Keratinocyte (primary cell): ENCODE measurements at regions not wholly inside any gene's neighbourhood (a gene's known extent, or its start where the extent isn't known, plus 50 kb on each side); places are given as distances from the start of the nearest gene placed in this dataset.

ENCODE experiments used
- DNase-seq: peaks from one replicate; pipeline ENCODE4 v3.0.0-alpha.2; 2011; ENCODE audit warnings: low read depth, missing footprints, low spot score
- FAIRE-seq: peaks from 2 replicates; lab custom pipeline; 2011; peaks lifted over from hg19 to GRCh38; lab: Jason Lieb, UNC
- H2AFZ ChIP-seq: 2 replicates; pipeline ENCODE4 v1.6.0; 2012; ENCODE audit warnings: low read length, control low read depth, inconsistent platforms; ENCODE audit not compliant: control insufficient read depth
- H3K27ac ChIP-seq: 2 replicates; pipeline ENCODE4 v1.5.1; 2011; ENCODE audit warnings: low read length; ENCODE audit not compliant: control insufficient read depth, insufficient read depth
- H3K27me3 ChIP-seq: 3 replicates; pipeline ENCODE4 v1.6.0; 2011; ENCODE audit warnings: low read length; ENCODE audit not compliant: control insufficient read depth, insufficient read depth; ENCODE audit errors: extremely low read depth
- H3K36me3 ChIP-seq, 2 experiments: 2 replicates in 1 of 2; 3 replicates in 1 of 2; pipeline ENCODE4 v1.5.1; 2011; ENCODE audit warnings: low read length in 2 of 2, mild to moderate bottlenecking in 1 of 2; ENCODE audit not compliant: control insufficient read depth in 2 of 2, insufficient read depth in 2 of 2; ENCODE audit errors: extremely low read depth in 1 of 2
- H3K4me1 ChIP-seq: 3 replicates; pipeline ENCODE4 v1.5.1; 2011; ENCODE audit warnings: low read length; ENCODE audit not compliant: control insufficient read depth, insufficient read depth; ENCODE audit errors: extremely low read depth
- H3K4me2 ChIP-seq: 3 replicates; pipeline ENCODE4 v1.6.0; 2011; ENCODE audit warnings: low read depth, low read length; ENCODE audit not compliant: control insufficient read depth, insufficient read depth; ENCODE audit errors: extremely low read depth
- H3K4me3 ChIP-seq, 3 experiments: fragments of 200-600 bp in 1 of 3; sonication (generic) in 1 of 3; 2 replicates in 2 of 3; 3 replicates in 1 of 3; pipeline ENCODE4 v1.5.1; 2011 to 2016; ENCODE audit warnings: low read length in 3 of 3, mild to moderate bottlenecking in 3 of 3, control low read depth in 2 of 3, inconsistent platforms in 1 of 3, low read depth in 1 of 3, mixed read lengths in 1 of 3, mixed run types in 1 of 3, moderate library complexity in 1 of 3; ENCODE audit not compliant: control insufficient read depth in 2 of 3, insufficient read depth in 2 of 3; ENCODE audit errors: extremely low read depth in 1 of 3
- H3K79me2 ChIP-seq: 2 replicates; pipeline ENCODE4 v1.6.0; 2012; ENCODE audit warnings: low read length; ENCODE audit not compliant: control insufficient read depth, insufficient read depth
- H3K9ac ChIP-seq: 3 replicates; pipeline ENCODE4 v1.6.0; 2011; ENCODE audit warnings: low read length; ENCODE audit not compliant: control insufficient read depth, insufficient read depth; ENCODE audit errors: extremely low read depth
- H3K9me1 ChIP-seq: 3 replicates; pipeline ENCODE4 v1.6.0; 2011; ENCODE audit warnings: low read length; ENCODE audit not compliant: control insufficient read depth, insufficient read depth; ENCODE audit errors: extremely low read depth
- H3K9me3 ChIP-seq: 2 replicates; pipeline ENCODE4 v1.5.1; 2012; ENCODE audit warnings: low read depth, low read length; ENCODE audit not compliant: control insufficient read depth
- H4K20me1 ChIP-seq: 3 replicates; pipeline ENCODE4 v1.6.0; 2011; ENCODE audit warnings: low read length; ENCODE audit not compliant: control insufficient read depth, insufficient read depth; ENCODE audit errors: extremely low read depth
- CTCF ChIP-seq, 3 experiments: IDR thresholded peaks in 1 of 3; conservative IDR thresholded peaks in 1 of 3; optimal IDR thresholded peaks in 1 of 3; 2 replicates in 2 of 3; 3 replicates in 1 of 3; pipeline versions ENCODE3 to v1.5.1; 2011; ENCODE audit warnings: low read length in 3 of 3, mild to moderate bottlenecking in 3 of 3, moderate library complexity in 2 of 3, control low read depth in 1 of 3, inconsistent platforms in 1 of 3; ENCODE audit not compliant: insufficient read depth in 2 of 3; ENCODE audit errors: extremely low read depth in 1 of 3
- EZH2 ChIP-seq: IDR thresholded peaks from one replicate; pipeline ENCODE4 v1.6.1; 2012; ENCODE audit warnings: inconsistent platforms, mild to moderate bottlenecking, low read length, moderate library complexity
- dilution Hi-C: fragments of 300-500 bp; cut with MboI; formaldehyde crosslinking; loops from one replicate; pipeline ENCODE4 v1.7.0; 2020; ENCODE audit warnings: low sequenced_read_pairs; ENCODE audit not compliant: extremely low pct_ligation_motif_present

- TF ChIP-seq CTCF (optimal IDR thresholded peaks at IDR 0.05 in 1 of 3, IDR thresholded peaks at IDR 0.05 in 1 of 3, conservative IDR thresholded peaks at IDR 0.05 in 1 of 3; ENCODE audit: extremely low read depth in 1 of 3, insufficient read depth in 2 of 3, low read length in 3 of 3) (no peak), EZH2 (no peak)
- H3K9ac ChIP-seq, result no peak overlapping the region
- H4K20me1 ChIP-seq, result no peaks in the 10 kb centered on the region
- no peaks in the 10 kb centered on the region for H3K27me3 ChIP-seq
- dilution Hi-C loops, result no loop called here
- H3K79me2 ChIP-seq, result no peaks in the 10 kb centered on the region
- no peak for FAIRE-seq
- no peaks in the 10 kb centered on the region for H3K9me3 ChIP-seq
- H3K36me3 ChIP-seq, result no peaks in the 10 kb centered on the region
- no peak for DNase-seq
- no peaks in the 10 kb centered on the region for H3K9me1 ChIP-seq
- H3K4me3 ChIP-seq, result no peak overlapping the region
- no peak overlapping the region for H3K4me2 ChIP-seq
- no peak overlapping the region for H3K27ac ChIP-seq
- H2AFZ ChIP-seq, result no peak overlapping the region
- no peaks in the 10 kb centered on the region for H3K4me1 ChIP-seq
Observed at GRCh38 chr4:135319685-135320084, 1118.1 kb upstream of the PABPC4L start.

GRCh38 chr4:135316266-135316779 lies 1114.7 kb upstream of the PABPC4L start:
- Histone ChIP-seq H3K27ac (no peak overlapping the region), H3K4me3 (no peak overlapping the region)
- dilution Hi-C loops, result no loop called here

More at GRCh38 chr4:135316266-135316779, 1114.7 kb upstream of the PABPC4L start:
- Histone ChIP-seq H3K4me2 (no peak overlapping the region), H2AFZ (no peak overlapping the region), H3K9me3 (no peaks in the 10 kb centered on the region), H3K4me1 (no peaks in the 10 kb centered on the region), H3K9ac (no peak overlapping the region), H4K20me1 (no peaks in the 10 kb centered on the region), H3K79me2 (no peaks in the 10 kb centered on the region), H3K9me1 (no peaks in the 10 kb centered on the region), H3K36me3 (no peaks in the 10 kb centered on the region), H3K27me3 (no peaks in the 10 kb centered on the region)
- DNase-seq, result no peak
- TF ChIP-seq CTCF (optimal IDR thresholded peaks at IDR 0.05 in 1 of 3, IDR thresholded peaks at IDR 0.05 in 1 of 3, conservative IDR thresholded peaks at IDR 0.05 in 1 of 3; ENCODE audit: extremely low read depth in 1 of 3, insufficient read depth in 2 of 3, low read length in 3 of 3), result no peak
- TF ChIP-seq EZH2, result no peak
- no peak for FAIRE-seq
